DMS53 (cell line): ENCODE measurements at regions not wholly inside any gene's neighbourhood (a gene's known extent, or its start where the extent isn't known, plus 50 kb on each side); places are given as distances from the start of the nearest gene placed in this dataset.
A peak's percentile ranks its signal among the peaks of the same experiment; 100 is the strongest.

Experiments used
- DNase-seq: peaks from one replicate; lab custom pipeline; 2025; lab: John Stamatoyannopoulos, UW

GRCh38 chr11:93248602-93249001, 50.8 kb upstream of the SLC36A4 start:
- DNase-seq = peak; percentile 48

GRCh38 chr11:93249459-93250220, 51.8 kb upstream of the SLC36A4 start:
- no peak for DNase-seq

- DNase-seq = no peak
Observed at GRCh38 chr11:93250326-93250725, 52.5 kb upstream of the SLC36A4 start.

- peak; percentile 16 for DNase-seq
Observed at GRCh38 chr11:93251922-93252321, 54.1 kb upstream of the SLC36A4 start.

GRCh38 chr11:93253111-93253510, 55.3 kb upstream of the SLC36A4 start:
- DNase-seq = no peak

- no peak for DNase-seq
Observed at GRCh38 chr11:93256623-93257022, 58.8 kb upstream of the SLC36A4 start.

GRCh38 chr11:93267383-93267782, 63.2 kb upstream of the DEUP1 start:
- DNase-seq = peak; percentile 59

GRCh38 chr11:93268287-93269040, 62.1 kb upstream of the DEUP1 start:
- peak; percentile 67 for DNase-seq

GRCh38 chr11:93271596-93271995, 58.9 kb upstream of the DEUP1 start:
- no peak for DNase-seq

GRCh38 chr11:93274851-93275250, 55.7 kb upstream of the DEUP1 start:
- no peak for DNase-seq

GRCh38 chr11:93278976-93279375, 51.6 kb upstream of the DEUP1 start:
- no peak for DNase-seq

GRCh38 chr11:93279851-93280347, 50.6 kb upstream of the DEUP1 start:
- DNase-seq = peak; percentile 97
